GM23338 (cell line): ENCODE measurements at regions not wholly inside any gene's neighbourhood (a gene's known extent, or its start where the extent isn't known, plus 50 kb on each side); places are given as distances from the start of the nearest gene placed in this dataset.

ENCODE experiments used
- ATAC-seq: fragments of 200-7000 bp; cut with Tn5 transposase; 3 replicates; pipeline ENCODE4 v1.9.1; 2020
- DNase-seq: peaks from one replicate; pipeline ENCODE4 v3.0.0-alpha.2; 2015; ENCODE audit warnings: low spot score
- H2AFZ ChIP-seq: fragments of 200-600 bp; sonication (generic); 2 replicates; pipeline ENCODE4 v1.8.0; 2016; ENCODE audit warnings: antibody characterized with exemption, mild to moderate bottlenecking, moderate library complexity
- H3F3A ChIP-seq: fragments of 200-600 bp; sonication (generic); replicated peaks from 2 replicates; pipeline ENCODE4 v1.8.0; 2017; ENCODE audit warnings: antibody characterized with exemption, mixed run types, low read depth
- H3K27ac ChIP-seq: fragments of 200-600 bp; sonication (generic); 2 replicates; pipeline ENCODE4 v1.6.1; 2016; ENCODE audit warnings: low read depth
- H3K27me3 ChIP-seq: fragments of 200-600 bp; sonication (generic); 2 replicates; pipeline ENCODE4 v1.8.0; 2016; ENCODE audit warnings: mild to moderate bottlenecking, mixed run types, moderate library complexity; ENCODE audit not compliant: insufficient read depth
- H3K36me3 ChIP-seq: fragments of 200-600 bp; sonication (generic); 2 replicates; pipeline ENCODE4 v1.8.0; 2016; ENCODE audit warnings: mild to moderate bottlenecking; ENCODE audit not compliant: insufficient read depth
- H3K4me1 ChIP-seq: fragments of 200-600 bp; sonication (generic); 2 replicates; pipeline ENCODE4 v1.8.0; 2016; ENCODE audit warnings: mild to moderate bottlenecking, moderate library complexity; ENCODE audit not compliant: insufficient read depth
- H3K4me2 ChIP-seq: fragments of 200-600 bp; sonication (generic); 2 replicates; pipeline ENCODE4 v1.7.1; 2017; ENCODE audit warnings: mixed run types
- H3K4me3 ChIP-seq: fragments of 200-600 bp; sonication (generic); 2 replicates; pipeline ENCODE4 v1.6.1; 2016; ENCODE audit warnings: mixed run types
- H3K79me2 ChIP-seq: fragments of 200-600 bp; sonication (generic); replicated peaks from 2 replicates; pipeline ENCODE4 v1.8.0; 2017; ENCODE audit warnings: mild to moderate bottlenecking; ENCODE audit not compliant: insufficient read depth
- H3K9me2 ChIP-seq: fragments of 200-600 bp; sonication (generic); 2 replicates; pipeline ENCODE4 v1.8.0; 2017; ENCODE audit not compliant: insufficient read depth
- H4K20me1 ChIP-seq: fragments of 200-600 bp; sonication (generic); replicated peaks from 2 replicates; pipeline ENCODE4 v1.8.0; 2017; ENCODE audit warnings: mild to moderate bottlenecking; ENCODE audit not compliant: insufficient read depth
- H3K27ac Mint-ChIP-seq: 2 replicates; pipeline ENCODE4 v1.8.0; 2020; ENCODE audit warnings: inconsistent platforms, mild to moderate bottlenecking, moderate library complexity, mixed read lengths
- H3K27me3 Mint-ChIP-seq: 3 replicates; pipeline ENCODE4 v1.8.0; 2022; ENCODE audit warnings: low read depth, mild to moderate bottlenecking, moderate library complexity, mixed read lengths, inconsistent platforms; ENCODE audit not compliant: insufficient read depth, poor library complexity
- H3K36me3 Mint-ChIP-seq: 3 replicates; pipeline ENCODE4 v1.8.0; 2021; ENCODE audit warnings: low read depth, mild to moderate bottlenecking, inconsistent platforms, moderate library complexity, mixed read lengths
- H3K4me1 Mint-ChIP-seq: 3 replicates; pipeline ENCODE4 v1.8.0; 2020; ENCODE audit warnings: mild to moderate bottlenecking, inconsistent platforms, mixed read lengths
- H3K4me3 Mint-ChIP-seq: 3 replicates; pipeline ENCODE4 v1.8.0; 2021; ENCODE audit warnings: moderate library complexity, mild to moderate bottlenecking, inconsistent platforms, mixed read lengths
- H3K9me3 Mint-ChIP-seq: 3 replicates; pipeline ENCODE4 v1.8.0; 2020; ENCODE audit warnings: moderate library complexity, mild to moderate bottlenecking, inconsistent platforms, mixed read lengths
- CREB1 ChIP-seq: fragments of 250-450 bp; sonication (Bioruptor Pico); IDR thresholded peaks from 2 replicates; pipeline ENCODE4 v1.5.0; 2020; ENCODE audit warnings: low read depth, mild to moderate bottlenecking, moderate library complexity
- CTCF ChIP-seq, 2 experiments: fragments of 200-600 bp in 1 of 2; sonication (generic) in 1 of 2; conservative IDR thresholded peaks; 2 replicates each; pipeline versions ENCODE4 v1.5.1 to v1.6.1; 2016 to 2017; ENCODE audit warnings: antibody characterized with exemption in 2 of 2, low read depth in 2 of 2, mild to moderate bottlenecking in 2 of 2, moderate library complexity in 1 of 2
- ETS1 ChIP-seq: IDR thresholded peaks from 2 replicates; pipeline ENCODE4 v1.6.1; 2016; ENCODE audit warnings: antibody characterized with exemption
- EZH2 ChIP-seq: fragments of 200-600 bp; sonication (generic); IDR thresholded peaks from one replicate; pipeline ENCODE4 v1.8.0; 2017; ENCODE audit warnings: antibody characterized with exemption, mild to moderate bottlenecking, low read depth; ENCODE audit not compliant: unreplicated experiment
- EZH2phosphoT487 ChIP-seq: fragments of 200-600 bp; sonication (generic); IDR thresholded peaks from one replicate; pipeline ENCODE4 v1.8.1; 2018; ENCODE audit warnings: antibody characterized with exemption; ENCODE audit not compliant: unreplicated experiment
- JUNB ChIP-seq: IDR thresholded peaks from one replicate; pipeline ENCODE4 v1.6.1; 2016; ENCODE audit warnings: antibody characterized with exemption; ENCODE audit not compliant: unreplicated experiment
- NANOG ChIP-seq: IDR thresholded peaks from 2 replicates; pipeline ENCODE4 v1.6.1; 2016; ENCODE audit warnings: antibody characterized with exemption, borderline replicate concordance
- REST ChIP-seq: IDR thresholded peaks from one replicate; pipeline ENCODE4 v1.6.1; 2018; ENCODE audit warnings: antibody characterized with exemption; ENCODE audit not compliant: unreplicated experiment
- STAT1 ChIP-seq: IDR thresholded peaks from one replicate; pipeline ENCODE4 v1.6.1; 2016; ENCODE audit warnings: antibody characterized with exemption; ENCODE audit not compliant: unreplicated experiment
- ZNF114 ChIP-seq: fragments of 250-450 bp; sonication (Bioruptor Pico); IDR thresholded peaks from 2 replicates; pipeline ENCODE4 v1.5.0; 2020; ENCODE audit warnings: mild to moderate bottlenecking, moderate library complexity
- ZNF331 ChIP-seq: fragments of 250-450 bp; sonication (Bioruptor Pico); IDR thresholded peaks from 2 replicates; pipeline ENCODE4 v1.5.0; 2020; ENCODE audit warnings: low read depth, mild to moderate bottlenecking, moderate library complexity

- TF ChIP-seq ZNF114 (CRISPR knock-in tag) = no peak
- no peak for TF ChIP-seq NANOG
- no peak for TF ChIP-seq REST
- TF ChIP-seq JUNB = no peak
- no peak for TF ChIP-seq CREB1
- no peak for TF ChIP-seq ZNF331 (CRISPR knock-in tag)
- no peak for TF ChIP-seq CTCF (conservative IDR thresholded peaks at IDR 0.05; ENCODE audit: low read depth in 2 of 2)
- no peak for TF ChIP-seq STAT1
- TF ChIP-seq EZH2 = no peak
- no peak for TF ChIP-seq ETS1
- TF ChIP-seq EZH2phosphoT487 = no peak
Observed at GRCh38 chr12:87120440-87120839, 864.2 kb upstream of the MGAT4C start (continued).

GRCh38 chr12:87119713-87120112 is 863.5 kb upstream of the MGAT4C start:
- no peak for ATAC-seq
- Histone ChIP-seq H3F3A (no peaks in the 10 kb centered on the region), H3K4me2 (no peak overlapping the region), H3K79me2 (no peaks in the 10 kb centered on the region), H3K27ac (no peak overlapping the region), H3K9me2 (no peaks in the 10 kb centered on the region; the same call in 1 of the 2 replicates), H3K4me3 (no peak overlapping the region), H2AFZ (no peak overlapping the region), H3K27me3 (no peaks in the 10 kb centered on the region), H3K4me1 (peaks cover 7% of the 10 kb centered on the region; the same call in 1 of the 2 replicates), H4K20me1 (no peaks in the 10 kb centered on the region), H3K36me3 (no peaks in the 10 kb centered on the region)
- H3K36me3 Mint-ChIP-seq = peaks cover 13% of the 10 kb centered on the region; the same call in 2 of the 3 replicates
- no peak for DNase-seq
- H3K4me1 Mint-ChIP-seq = peaks cover 12% of the 10 kb centered on the region; the same call in 2 of the 3 replicates
- peaks cover 8% of the 10 kb centered on the region for H3K9me3 Mint-ChIP-seq
- no peaks in the 10 kb centered on the region for H3K27me3 Mint-ChIP-seq
- no peak overlapping the region for H3K27ac Mint-ChIP-seq
- TF ChIP-seq ZNF331 (CRISPR knock-in tag) (no peak), JUNB (no peak), ETS1 (no peak)
- no peak overlapping the region for H3K4me3 Mint-ChIP-seq
